GM19324 (cell line): ENCODE measurements at regions not wholly inside any gene's neighbourhood (a gene's known extent, or its start where the extent isn't known, plus 50 kb on each side); places are given as distances from the start of the nearest gene placed in this dataset.

Experiments used
- ATAC-seq: cut with Tn5 transposase; IDR thresholded peaks from one replicate; pipeline ENCODE4 v1.9.1; 2021; ENCODE audit warnings: mild to moderate bottlenecking, moderate library complexity; ENCODE audit not compliant: unreplicated experiment, low FRiP score

DNA sequence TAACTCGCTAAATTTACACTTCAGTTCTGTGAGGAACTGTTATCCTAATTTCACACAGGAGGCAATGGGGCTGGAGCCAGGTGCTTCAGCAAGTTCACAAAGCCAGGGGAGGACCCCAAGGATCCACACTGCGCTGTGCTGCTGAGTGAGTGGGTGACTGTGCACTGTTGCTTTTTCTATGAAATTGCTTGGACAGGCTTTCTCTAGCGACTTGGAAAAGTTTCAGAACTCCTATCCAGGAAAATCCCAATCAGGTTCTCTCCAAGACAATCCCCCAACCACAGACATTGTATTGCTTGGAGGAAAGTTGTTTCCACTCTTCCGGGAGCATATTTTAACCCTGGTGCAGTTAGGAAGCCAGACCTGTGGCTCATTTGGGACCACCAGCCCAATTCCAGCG, 175.9 kb upstream of the CST7 start:
- ATAC-seq: no peak

DNA sequence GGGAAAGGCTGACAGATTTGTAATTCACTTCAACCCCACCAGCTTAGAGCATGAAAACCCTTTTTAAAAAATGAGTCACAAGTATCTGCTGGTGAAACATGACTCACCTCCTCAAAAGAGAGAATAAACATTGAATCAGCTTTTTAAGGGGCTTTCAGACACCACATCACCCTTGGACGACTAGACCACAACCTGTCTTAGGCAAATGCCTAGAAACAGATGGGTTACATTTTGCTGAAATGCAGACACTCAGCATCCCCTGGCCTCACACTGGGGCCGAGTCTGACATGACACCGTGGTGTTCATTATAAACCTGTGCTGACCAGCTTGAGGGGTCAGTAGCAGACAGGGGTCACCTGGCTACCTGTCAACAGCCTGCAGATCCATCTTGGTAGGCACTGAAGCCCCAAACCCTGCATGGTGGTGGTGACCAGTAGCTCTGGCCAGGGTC, 175.3 kb upstream of the CST7 start:
- ATAC-seq: peak; percentile 39

DNA sequence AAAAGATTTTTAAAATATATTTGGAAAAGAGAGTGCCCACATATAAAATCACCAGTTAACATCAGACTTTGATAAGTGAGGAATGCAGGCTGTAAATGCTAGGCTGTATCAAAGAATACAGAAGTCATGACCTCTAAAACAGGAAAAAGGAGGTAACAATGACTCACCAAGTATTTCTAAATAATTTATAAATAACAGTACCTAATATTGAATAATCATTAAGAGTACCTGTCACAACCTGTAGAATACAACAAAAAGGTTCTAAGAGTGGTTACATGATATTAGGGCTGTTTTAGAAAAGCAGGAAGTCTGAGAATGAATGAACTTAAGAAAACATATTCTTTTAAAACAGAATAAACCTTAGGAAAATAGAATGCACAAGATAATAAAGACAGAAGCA, 173.1 kb upstream of the CST7 start:
- no peak for ATAC-seq

DNA sequence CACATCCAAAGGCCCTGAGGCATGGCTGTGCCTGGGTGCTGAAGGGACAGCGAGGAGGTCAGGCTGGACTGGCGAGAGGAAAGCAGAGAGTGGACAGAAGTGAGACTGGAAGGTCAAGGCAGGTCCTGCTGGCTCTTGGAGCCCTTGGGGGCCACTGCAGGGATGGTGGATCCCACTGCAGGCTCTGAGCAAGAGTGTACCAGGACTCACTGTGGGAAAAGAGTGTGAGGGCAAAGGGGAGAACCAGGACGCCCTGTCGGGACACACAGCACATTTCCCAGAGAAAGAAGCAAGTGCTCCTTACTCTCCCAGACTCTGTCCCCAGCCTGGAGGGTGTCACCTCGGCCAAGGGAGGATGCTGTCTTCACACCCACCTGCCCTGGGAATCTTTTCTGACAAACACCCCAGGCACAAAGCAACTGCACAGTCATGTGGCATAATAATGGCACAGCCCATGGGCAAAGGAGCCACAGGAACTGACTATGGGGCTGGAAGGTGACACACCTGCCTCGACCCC, 172.3 kb upstream of the CST7 start:
- ATAC-seq: no peak

DNA sequence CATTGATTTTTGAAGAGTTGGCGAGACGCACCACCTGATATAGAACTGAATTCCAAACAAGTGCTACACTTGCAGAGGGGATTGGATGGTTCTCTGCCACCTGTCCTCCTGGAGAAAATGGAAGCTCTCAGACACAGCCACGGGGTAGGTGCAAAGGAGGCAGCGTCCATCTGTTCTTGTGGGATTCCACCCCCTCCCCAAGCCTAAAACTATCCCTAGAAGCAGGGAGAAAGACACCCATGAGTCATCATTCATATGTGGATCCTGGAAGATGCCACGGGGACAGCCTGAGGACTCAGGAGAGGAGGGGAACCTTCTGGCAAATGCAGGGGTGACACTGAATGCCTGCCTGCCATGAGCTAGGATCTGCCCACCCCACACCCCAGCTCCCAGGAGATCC, 171.3 kb upstream of the CST7 start:
- no peak for ATAC-seq

DNA sequence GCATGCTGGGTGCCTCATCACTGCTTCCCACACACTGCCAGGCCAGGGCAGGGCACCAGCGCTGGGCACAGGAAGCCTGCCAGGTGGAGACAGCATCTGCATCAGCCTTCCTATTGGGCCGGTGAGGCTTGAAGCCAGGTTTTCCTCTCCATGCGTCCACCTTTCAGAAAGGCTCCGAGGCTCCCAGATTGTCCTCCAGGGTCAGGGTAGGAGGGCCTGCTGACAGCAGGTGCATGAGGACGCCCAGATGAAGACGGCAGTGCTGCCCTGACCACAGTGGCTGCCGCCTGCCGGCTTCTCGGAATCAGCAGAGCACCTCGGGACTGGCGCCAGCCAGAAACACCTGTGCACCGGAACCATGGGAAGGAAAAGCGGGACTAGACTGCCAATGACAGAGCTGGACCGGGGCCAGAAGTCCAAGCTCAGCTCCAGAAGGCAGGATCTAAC, 170.5 kb upstream of the CST7 start:
- ATAC-seq: no peak

DNA sequence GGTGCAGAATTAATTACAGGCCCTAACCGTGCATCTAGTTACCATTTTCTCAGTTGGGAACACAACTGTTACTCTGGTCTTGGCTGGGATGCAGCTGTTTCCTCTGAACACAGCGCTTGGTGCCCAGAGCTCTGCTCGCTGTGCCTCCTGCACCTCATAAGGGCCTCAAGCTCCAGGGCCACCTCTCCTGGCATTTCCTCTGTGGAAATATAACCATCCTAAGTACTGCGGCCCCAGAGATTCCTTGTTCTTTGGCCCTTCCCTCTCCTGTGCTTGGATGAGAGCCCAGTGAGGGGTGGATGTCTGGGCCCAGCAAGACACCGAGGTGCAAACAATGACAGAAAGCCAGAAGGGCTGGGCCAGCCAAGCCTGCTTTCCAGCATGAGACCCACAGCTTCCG, 169.9 kb upstream of the CST7 start:
- no peak for ATAC-seq

DNA sequence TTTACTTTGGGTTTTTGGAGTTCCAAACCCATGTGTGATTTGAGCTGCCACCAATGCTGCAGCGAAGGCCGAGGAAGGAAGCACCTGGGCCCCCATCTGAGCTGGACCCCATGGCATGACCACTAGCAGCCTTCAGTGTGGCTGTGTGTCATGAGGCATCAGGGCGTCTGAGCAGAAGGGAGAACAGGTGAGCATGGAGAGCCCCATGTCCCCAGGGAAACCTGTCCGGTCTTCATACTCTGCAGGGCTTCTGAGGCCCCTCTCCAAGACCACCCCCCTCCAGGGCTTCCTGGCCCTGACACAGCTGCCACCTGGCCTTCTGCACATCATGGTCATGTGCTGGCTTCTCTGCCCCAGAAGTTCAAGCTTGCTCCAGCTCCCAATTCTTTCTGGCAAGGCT, 169.1 kb upstream of the CST7 start:
- no peak for ATAC-seq

DNA sequence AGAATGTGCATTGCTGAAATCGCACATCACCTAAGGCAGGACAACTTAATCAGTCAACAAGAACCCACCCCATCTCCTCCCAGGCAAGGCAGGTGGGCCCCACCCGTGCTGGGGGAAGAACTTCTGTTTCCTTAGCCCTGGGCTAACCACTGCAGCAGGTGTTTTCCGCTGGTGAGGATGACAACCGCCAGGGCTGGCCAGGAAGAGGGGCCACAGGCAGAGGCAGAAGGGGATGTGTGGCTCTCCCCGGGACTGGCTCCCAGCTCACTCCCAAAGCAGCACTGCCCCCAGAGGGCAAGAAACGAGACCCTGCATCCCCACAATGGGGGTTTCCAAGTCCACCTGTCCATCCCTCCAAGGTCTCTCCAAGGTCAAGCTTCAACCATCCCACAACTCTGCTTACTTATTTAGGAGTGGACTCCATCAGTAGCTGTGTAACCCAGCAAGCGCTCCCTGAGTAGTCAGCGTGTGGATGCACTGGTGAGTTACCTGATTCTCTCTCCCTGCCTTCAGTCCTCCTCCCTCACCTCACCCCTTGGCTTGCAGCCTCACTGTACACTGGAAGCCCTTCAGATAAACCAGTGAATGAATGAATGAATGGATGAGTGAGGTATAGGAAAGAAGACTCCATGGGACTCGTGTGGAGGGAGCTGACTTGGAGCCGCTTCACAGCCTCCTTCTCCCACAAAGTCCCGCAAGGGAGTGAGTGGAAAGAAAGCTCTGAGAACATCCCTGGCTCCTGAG, 168.2 kb upstream of the CST7 start:
- ATAC-seq: no peak

DNA sequence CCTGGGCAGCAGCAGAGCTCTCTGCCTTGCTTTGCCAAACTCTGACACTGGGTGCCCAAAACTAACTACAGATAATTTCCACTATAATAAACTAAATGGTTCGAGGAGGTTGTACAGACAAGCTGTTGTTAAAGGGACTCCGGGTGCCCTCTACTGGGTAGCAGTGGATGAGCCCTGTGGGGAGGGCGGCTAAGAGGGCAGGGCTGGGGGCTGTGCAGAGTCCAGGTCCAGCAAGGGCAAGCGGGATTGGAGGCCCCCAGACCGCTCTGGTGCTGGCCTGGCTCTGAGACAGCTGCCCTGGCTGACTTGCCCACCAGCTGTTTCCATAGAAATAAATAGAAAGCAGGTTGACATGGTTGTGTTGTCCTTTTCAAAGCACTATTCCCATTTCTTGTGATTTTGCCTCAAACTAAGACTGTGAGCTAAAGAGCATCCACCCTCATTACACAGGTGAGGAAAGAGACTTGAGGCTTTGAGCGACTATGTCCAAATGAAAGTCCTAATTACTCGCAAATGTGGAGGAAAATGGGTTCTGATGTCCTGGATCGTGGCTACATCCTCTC, 167.6 kb upstream of the CST7 start:
- no peak for ATAC-seq

DNA sequence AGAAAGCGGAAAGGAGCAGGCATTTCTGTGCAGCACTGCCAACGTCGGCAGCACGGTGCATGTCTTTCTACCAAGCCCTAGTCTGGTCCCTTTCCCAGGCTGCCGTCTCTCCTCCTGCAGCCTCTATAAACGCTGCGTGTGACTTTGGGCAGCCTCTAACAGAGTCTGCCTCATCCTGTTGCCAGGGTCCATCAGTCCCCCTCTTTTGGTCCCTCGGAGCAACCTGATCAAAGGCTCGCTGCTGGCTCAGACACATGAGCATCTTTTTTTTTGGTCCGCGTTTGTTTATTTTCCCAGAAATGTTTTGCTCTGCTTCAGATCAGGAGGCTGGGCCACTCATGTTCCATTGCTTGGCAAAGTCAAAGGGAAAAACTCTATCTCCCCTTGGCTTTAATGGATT, 166.8 kb upstream of the CST7 start:
- no peak for ATAC-seq

DNA sequence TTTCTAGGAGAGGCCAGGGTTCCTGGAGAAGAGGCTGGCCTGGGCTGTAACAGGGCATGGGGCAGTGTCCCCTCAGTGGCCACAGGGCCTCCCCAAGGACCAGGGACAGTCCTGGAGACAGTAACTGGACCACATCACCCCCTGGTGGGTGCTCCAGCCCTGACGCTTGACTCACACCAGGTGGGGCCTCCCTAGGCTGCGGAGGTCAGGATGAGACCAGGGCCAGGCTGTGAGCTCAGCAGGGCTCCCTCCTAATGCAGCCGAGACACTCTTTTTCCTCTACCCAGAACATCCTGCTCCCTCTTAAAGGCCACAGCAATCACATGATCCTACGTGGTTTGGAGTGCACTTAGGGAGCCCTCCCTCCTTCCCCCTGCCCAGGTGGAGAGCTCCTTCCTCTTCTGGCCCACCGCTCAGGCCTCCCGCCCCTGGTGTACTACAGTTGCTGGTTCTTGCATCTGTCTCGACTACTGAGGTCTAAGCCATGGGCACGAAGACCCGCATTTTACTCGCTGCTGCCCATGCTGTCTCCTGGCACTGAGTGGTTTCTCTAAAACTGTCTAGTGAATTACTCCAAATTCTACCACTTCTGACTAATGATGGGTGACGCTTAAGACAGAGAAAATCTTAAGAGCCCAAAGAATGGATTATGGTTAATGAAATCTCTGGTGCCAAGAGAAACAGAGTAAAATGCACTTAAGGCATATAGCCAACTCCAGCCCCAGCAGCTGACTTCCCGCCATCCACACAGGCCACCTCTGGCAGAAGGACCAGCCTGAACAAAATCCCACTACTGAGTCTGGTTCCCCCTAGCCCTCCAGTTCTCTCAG, 166.1 kb upstream of the CST7 start:
- ATAC-seq: no peak

DNA sequence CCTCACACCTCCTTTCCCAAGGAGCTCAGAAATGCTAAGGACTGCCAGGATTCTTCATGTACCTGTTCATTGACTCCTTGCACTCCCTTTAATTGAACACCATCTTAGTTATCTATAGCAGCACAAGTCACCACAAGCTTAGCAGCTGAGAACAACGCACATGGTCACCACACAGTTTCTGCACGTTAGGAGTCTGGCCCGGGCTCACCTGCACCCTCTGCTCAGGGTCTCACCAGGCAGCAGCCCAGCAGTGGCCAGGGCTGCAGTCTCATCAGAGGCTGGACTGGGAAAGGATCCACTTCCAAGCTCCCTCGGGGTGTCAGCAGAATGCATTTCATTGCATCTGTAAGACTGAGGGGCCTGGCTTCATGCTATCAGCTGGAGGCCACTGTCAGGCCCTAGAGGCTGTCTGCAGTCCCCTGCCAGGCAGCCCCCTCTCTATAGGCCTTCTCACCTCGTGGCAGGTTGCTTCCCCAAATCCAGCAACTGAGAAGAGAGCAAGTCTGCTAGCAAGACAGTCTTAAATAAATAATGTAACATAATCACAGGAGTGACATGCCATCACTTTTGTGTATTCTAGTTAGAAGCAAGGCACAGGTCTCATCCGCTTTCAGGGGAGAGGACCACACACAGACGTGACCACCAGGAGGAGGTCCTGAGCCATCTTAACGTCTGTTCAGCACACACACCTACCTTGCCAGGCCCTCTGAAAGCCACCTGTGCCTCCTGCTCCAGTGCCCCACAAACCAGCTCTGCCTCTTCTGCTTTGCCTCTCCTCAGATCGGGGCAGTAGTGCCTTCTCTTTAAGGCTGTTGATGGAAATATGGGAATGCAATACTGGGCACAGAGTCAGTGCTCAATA, 165.2 kb upstream of the CST7 start:
- no peak for ATAC-seq

DNA sequence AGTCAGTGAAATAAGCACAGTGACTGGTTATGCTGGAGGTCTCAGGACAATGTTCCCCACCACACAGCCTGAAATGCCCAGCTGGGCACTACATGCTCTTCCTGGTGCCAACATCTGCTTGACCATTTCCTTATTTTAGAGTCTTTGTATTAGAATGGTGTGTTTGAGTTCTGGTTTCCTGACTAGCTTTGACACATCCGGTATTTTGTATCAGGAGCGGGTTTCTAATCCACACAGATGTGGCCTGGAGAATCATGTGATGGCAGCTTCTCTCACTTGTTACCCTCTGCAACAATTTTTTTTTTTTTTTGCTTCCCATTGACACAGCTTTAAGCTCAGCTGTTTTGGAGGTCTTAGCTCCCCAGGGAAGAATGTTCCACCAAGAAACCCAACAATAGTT, 164.5 kb upstream of the CST7 start:
- ATAC-seq: no peak

DNA sequence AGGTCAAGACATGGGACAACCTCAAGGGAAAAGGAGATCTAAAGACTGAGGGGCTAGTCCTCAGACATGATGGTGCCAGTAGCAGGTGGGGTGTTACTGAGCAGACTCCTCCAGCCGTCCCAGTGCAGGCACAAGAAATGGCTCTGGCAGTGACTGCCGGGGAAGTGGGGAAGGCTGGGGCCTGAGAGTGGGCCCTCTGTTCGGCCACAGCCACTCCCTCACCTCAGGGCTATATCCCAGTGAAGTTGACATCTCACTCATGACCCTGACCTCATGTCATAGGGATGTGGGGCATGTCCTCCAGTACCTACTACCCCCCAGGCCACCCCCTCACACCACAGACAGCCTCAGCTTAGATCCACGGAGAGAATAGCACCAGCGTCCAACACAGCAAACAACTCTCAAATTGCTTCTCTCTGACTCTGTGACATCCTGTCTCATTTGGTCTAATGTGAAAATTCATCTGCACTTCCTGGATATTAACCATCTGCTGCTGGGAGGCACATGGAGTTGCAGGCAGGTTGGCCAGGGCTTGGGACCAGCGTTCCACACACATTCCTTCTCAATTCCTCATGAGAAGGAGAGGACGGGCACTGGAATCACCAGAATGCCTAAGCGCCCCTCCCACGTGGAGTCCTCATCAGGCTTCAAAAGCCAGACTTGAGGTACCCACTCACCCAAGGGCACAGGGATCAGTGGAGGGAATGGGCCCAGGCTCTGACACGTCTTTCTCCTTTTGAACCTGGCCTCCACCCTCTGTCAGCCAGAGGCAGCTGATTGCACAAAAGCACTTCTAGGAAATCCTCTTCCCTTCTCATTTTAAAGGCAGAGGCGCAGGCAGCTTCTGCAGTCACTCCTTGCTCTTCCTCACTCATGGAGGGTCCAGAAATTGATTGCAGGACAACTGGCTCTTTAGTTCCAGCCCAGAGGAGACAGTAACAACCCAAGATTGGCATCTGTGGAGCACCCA, 163.6 kb upstream of the CST7 start:
- no peak for ATAC-seq

DNA sequence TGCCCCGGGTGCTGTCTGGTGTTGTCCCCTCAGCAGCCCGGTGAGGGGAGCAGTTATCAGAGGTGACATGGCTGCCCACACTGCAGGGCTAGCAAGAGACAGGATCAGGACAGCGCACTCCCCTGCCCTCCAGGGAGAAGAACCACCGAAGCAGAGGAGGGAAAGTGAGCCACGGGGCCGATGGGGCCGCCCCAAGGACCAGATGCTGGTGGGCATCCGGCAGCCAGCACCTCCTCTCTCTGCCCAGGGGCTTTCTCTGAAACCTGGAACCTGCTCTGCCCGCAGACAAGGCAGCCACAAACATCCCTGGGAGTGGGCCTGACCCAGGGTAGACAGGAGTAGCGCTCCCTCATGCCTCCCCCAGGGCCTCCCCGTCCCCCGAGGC, 163.0 kb upstream of the CST7 start:
- ATAC-seq: no peak

DNA sequence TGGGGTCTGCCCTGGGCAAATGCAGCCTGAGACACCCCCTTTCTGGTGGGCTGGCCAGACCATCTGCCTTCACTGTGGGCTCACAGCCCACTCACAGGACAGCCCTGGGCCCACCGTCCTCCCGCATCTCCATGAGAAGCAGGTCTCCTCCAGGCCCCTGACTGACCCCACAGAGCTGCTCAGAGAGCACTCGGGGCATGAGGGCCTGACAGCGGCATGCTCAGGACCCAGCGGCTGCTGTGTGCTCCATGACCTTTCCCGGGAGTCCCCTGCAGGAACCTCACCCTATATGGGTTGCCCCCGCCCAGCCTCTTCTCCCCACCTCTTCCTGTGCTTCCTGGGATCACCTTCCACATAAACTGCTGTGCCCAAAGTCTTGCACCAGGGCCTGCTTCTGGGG, 162.4 kb upstream of the CST7 start:
- ATAC-seq: no peak

DNA sequence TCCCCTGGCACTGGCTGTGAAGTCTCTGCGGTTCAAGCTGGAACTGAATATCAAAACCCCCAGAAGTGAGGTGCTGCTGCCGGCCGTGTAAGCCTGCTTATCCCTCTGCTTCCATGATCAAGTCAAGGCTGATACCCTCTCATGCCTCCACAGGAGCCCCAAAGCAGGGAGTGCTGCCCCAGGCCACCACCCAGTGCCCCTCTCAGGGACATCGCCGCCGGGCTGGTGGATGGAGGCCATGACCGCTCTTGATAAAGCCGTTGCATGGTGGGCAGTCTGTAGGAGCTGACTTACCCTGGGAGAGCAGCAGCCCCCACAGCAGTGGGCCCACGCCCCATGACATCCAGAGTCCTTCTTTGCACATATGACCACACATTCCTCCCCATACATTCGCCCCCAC, 162.0 kb upstream of the CST7 start:
- no peak for ATAC-seq

DNA sequence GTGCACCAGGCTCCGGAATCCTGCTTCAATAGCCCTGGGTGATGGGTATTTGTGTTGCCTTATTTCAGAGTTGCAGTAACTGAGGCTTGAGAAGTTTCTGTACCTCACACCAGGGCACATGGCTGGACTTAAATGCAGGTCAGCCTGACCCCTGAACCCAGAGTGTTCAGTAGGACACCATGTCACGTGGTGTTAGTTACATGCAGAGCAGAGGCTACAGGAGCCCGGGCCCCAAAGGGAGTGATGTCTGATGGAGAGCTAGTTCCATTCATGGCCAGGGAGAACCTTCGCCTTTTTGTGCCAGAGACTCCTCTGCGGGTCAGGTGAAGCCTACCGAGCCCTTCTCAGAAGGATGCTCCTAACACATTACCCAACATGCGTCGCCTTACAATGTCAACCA, 161.4 kb upstream of the CST7 start:
- ATAC-seq: no peak
